NCI-H2227 treated with DMSO at 0.1 percent for 48 hours (cell line): ENCODE measurements at regions not wholly inside any gene's neighbourhood (a gene's known extent, or its start where the extent isn't known, plus 50 kb on each side); places are given as distances from the start of the nearest gene placed in this dataset.
A peak's percentile ranks its signal among the peaks of the same experiment; 100 is the strongest.

Experiments used
- DNase-seq: peaks from one replicate; lab custom pipeline; 2025; lab: John Stamatoyannopoulos, UW

GRCh38 chr5:20655211-20655610 is 667.2 kb upstream of the CDH18 start:
- no peak for DNase-seq

GRCh38 chr5:20654746-20655145 is 666.7 kb upstream of the CDH18 start:
- DNase-seq = no peak

- DNase-seq = no peak
These were observed 666.0 kb upstream of the CDH18 start for GRCh38 chr5:20654033-20654432.

GRCh38 chr5:20649966-20650365 is 662.0 kb upstream of the CDH18 start:
- no peak for DNase-seq

GRCh38 chr5:20648981-20649380 is 661.0 kb upstream of the CDH18 start:
- DNase-seq = no peak

- DNase-seq = no peak
These were observed 648.7 kb upstream of the CDH18 start for GRCh38 chr5:20636686-20637085.

GRCh38 chr5:20619591-20619990 is 631.6 kb upstream of the CDH18 start:
- no peak for DNase-seq

GRCh38 chr5:20618340-20618739 is 630.3 kb upstream of the CDH18 start:
- no peak for DNase-seq

- no peak for DNase-seq
These were observed 629.8 kb upstream of the CDH18 start for GRCh38 chr5:20617841-20618240.

GRCh38 chr5:20615888-20616563 is 628.0 kb upstream of the CDH18 start:
- peak; percentile 61 for DNase-seq

GRCh38 chr5:20611620-20612019 is 623.6 kb upstream of the CDH18 start:
- DNase-seq = no peak

- peak; percentile 39 for DNase-seq
These were observed 622.7 kb upstream of the CDH18 start for GRCh38 chr5:20610681-20611080.

GRCh38 chr5:20609126-20609525 is 621.1 kb upstream of the CDH18 start:
- no peak for DNase-seq

GRCh38 chr5:20608567-20608966 is 620.6 kb upstream of the CDH18 start:
- no peak for DNase-seq

- DNase-seq = no peak
These were observed 617.9 kb upstream of the CDH18 start for GRCh38 chr5:20605732-20606525.

- DNase-seq = no peak
These were observed 617.0 kb upstream of the CDH18 start for GRCh38 chr5:20604992-20605391.

- DNase-seq = no peak
These were observed 613.7 kb upstream of the CDH18 start for GRCh38 chr5:20601678-20602100.

- no peak for DNase-seq
These were observed 602.4 kb upstream of the CDH18 start for GRCh38 chr5:20590356-20590755.

GRCh38 chr5:20575571-20575970 is 587.6 kb upstream of the CDH18 start:
- DNase-seq = no peak

- no peak for DNase-seq
These were observed 586.6 kb upstream of the CDH18 start for GRCh38 chr5:20574576-20574975.

- DNase-seq = no peak
These were observed 584.6 kb upstream of the CDH18 start for GRCh38 chr5:20572614-20573013.

- DNase-seq = no peak
These were observed 582.5 kb upstream of the CDH18 start for GRCh38 chr5:20570486-20570885.

GRCh38 chr5:20562544-20562943 is 574.5 kb upstream of the CDH18 start:
- DNase-seq = no peak

GRCh38 chr5:20559845-20560244 is 571.8 kb upstream of the CDH18 start:
- DNase-seq = no peak
